PC-9 (cell line): ENCODE measurements at regions not wholly inside any gene's neighbourhood (a gene's known extent, or its start where the extent isn't known, plus 50 kb on each side); places are given as distances from the start of the nearest gene placed in this dataset.

Experiments used
- EZH2 ChIP-seq: fragments of 200-600 bp; sonication (generic); IDR thresholded peaks from 2 replicates; pipeline ENCODE4 v1.8.0; 2017; ENCODE audit warnings: antibody characterized with exemption, low read depth
- TF ChIP-seq, protein P1 (sequence below): fragments of 200-600 bp; sonication (generic); conservative IDR thresholded peaks from 2 replicates; pipeline ENCODE4 v1.6.1; 2017; ENCODE audit warnings: mixed run types, antibody characterized with exemption, mild to moderate bottlenecking, moderate library complexity

DNA sequence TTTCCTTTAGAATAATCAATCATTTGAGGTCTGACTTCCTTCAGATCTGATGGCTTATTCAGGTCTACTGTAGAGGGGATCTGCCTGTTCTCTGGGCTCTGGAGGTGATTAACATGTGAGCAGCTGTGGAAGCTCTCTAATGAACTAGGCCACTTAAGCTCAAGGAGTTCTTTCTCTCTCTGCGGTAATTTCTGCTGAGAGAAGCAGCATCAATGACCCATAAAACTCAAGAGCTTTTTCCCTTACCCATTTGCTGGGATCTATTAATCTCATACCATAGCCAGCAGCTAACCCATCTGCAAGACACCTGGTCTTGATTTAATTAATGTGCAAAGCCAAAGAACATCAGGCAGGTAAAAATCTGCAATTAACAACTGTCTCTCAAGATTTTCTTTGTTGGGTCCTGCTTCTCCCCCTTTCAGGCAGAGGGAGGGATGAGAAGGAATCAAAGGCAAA, 73.2 kb upstream of the DLG1 start:
- TF ChIP-seq, protein P1, sequence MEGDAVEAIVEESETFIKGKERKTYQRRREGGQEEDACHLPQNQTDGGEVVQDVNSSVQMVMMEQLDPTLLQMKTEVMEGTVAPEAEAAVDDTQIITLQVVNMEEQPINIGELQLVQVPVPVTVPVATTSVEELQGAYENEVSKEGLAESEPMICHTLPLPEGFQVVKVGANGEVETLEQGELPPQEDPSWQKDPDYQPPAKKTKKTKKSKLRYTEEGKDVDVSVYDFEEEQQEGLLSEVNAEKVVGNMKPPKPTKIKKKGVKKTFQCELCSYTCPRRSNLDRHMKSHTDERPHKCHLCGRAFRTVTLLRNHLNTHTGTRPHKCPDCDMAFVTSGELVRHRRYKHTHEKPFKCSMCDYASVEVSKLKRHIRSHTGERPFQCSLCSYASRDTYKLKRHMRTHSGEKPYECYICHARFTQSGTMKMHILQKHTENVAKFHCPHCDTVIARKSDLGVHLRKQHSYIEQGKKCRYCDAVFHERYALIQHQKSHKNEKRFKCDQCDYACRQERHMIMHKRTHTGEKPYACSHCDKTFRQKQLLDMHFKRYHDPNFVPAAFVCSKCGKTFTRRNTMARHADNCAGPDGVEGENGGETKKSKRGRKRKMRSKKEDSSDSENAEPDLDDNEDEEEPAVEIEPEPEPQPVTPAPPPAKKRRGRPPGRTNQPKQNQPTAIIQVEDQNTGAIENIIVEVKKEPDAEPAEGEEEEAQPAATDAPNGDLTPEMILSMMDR, result no peak
- no peak for TF ChIP-seq EZH2
